PC-3 (cell line): ENCODE measurements at regions not wholly inside any gene's neighbourhood (a gene's known extent, or its start where the extent isn't known, plus 50 kb on each side); places are given as distances from the start of the nearest gene placed in this dataset.
"Not testable (repeated sequence)": the region's sequence is repeated elsewhere in the genome, so short reads cannot be mapped to it uniquely, and the experiment has no call there.

Experiments
- EZH2 ChIP-seq: fragments of 300-600 bp; sonication (generic); IDR thresholded peaks from one replicate; pipeline ENCODE4 v1.6.1; 2017; ENCODE audit warnings: antibody characterized with exemption, mild to moderate bottlenecking, low read length; ENCODE audit not compliant: unreplicated experiment
- TF ChIP-seq, protein P1 (sequence below): fragments of 300-600 bp; sonication (generic); conservative IDR thresholded peaks from 2 replicates; pipeline ENCODE4 v1.5.1; 2017; ENCODE audit warnings: antibody characterized with exemption, low read depth, mild to moderate bottlenecking, low read length

DNA sequence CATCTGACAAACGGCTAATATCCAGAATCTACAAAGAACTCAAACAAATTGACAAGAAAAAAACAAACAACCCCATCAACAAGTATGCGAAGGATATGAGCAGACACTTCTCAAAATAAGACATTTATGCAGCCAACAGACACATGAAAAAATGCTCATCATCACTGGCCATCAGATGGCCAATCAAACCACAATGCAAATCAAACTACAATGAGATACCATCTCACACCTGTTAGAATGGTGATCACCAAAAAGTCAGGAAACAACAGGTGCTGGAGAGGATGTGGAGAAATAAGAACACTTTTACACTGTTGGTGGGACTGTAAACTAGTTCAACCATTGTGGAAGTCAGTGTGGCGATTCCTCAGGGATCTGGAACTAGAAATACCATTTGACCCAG is 1282.2 kb upstream of the ADGRL4 start:
- TF ChIP-seq, protein P1, sequence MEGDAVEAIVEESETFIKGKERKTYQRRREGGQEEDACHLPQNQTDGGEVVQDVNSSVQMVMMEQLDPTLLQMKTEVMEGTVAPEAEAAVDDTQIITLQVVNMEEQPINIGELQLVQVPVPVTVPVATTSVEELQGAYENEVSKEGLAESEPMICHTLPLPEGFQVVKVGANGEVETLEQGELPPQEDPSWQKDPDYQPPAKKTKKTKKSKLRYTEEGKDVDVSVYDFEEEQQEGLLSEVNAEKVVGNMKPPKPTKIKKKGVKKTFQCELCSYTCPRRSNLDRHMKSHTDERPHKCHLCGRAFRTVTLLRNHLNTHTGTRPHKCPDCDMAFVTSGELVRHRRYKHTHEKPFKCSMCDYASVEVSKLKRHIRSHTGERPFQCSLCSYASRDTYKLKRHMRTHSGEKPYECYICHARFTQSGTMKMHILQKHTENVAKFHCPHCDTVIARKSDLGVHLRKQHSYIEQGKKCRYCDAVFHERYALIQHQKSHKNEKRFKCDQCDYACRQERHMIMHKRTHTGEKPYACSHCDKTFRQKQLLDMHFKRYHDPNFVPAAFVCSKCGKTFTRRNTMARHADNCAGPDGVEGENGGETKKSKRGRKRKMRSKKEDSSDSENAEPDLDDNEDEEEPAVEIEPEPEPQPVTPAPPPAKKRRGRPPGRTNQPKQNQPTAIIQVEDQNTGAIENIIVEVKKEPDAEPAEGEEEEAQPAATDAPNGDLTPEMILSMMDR = not testable (repeated sequence)
- TF ChIP-seq EZH2 = not testable (repeated sequence)
